Activated CD4-positive, alpha-beta T cell treated with anti-CD3 and anti-CD28 coated beads for 36 hours (primary cell): ENCODE measurements at regions not wholly inside any gene's neighbourhood (a gene's known extent, or its start where the extent isn't known, plus 50 kb on each side); places are given as distances from the start of the nearest gene placed in this dataset.

Source experiments
- ATAC-seq: fragments of 200-7000 bp; cut with Tn5 transposase; one replicate; pipeline ENCODE4 v1.10.0; 2021; ENCODE audit warnings: mild to moderate bottlenecking, moderate library complexity
- CTCF ChIA-PET: fragments of 350-600 bp; sonication (Branson Sonifier 250); formaldehyde crosslinking; loops from one replicate; lab custom pipeline; 2021; ENCODE audit warnings: antibody characterized with exemption; lab: Charles Lee
- POLR2A ChIA-PET: fragments of 350-600 bp; sonication (Branson Sonifier 250); formaldehyde crosslinking; loops from one replicate; lab custom pipeline; 2021; ENCODE audit warnings: antibody characterized with exemption, inconsistent platforms; lab: Charles Lee
- DNase-seq: peaks from one replicate; pipeline ENCODE4 v3.0.0-alpha.2; 2020
- H3K27ac Mint-ChIP-seq: one replicate; pipeline ENCODE4 v1.8.0; 2021; ENCODE audit warnings: mixed read lengths
- H3K27me3 Mint-ChIP-seq: one replicate; pipeline ENCODE4 v1.8.0; 2021; ENCODE audit warnings: mixed read lengths
- H3K36me3 Mint-ChIP-seq: one replicate; pipeline ENCODE4 v1.8.0; 2021; ENCODE audit warnings: low read depth, mixed read lengths
- H3K4me1 Mint-ChIP-seq: one replicate; pipeline ENCODE4 v1.8.0; 2021; ENCODE audit warnings: mixed read lengths
- H3K4me3 Mint-ChIP-seq: one replicate; pipeline ENCODE4 v1.8.0; 2021; ENCODE audit warnings: mild to moderate bottlenecking, moderate library complexity, mixed read lengths
- H3K9me3 Mint-ChIP-seq: one replicate; pipeline ENCODE4 v1.8.0; 2021; ENCODE audit warnings: low read depth, mixed read lengths
- intact Hi-C, 2 experiments: fragments of 100-400 bp; cut with DNase I in 1 of 2; cut with micrococcal nuclease in 1 of 2; formaldehyde crosslinking; loops; one replicate each; pipeline versions ENCODE4 v1.14.2 to v1.15.1; 2022 to 2024; cut with DNase I, micrococcal nuclease

GRCh38 chr4:15130441-15130840 lies 128.2 kb downstream of the CPEB2 start:
- Mint-ChIP-seq H3K27ac (no peak overlapping the region), H3K9me3 (peaks cover 6% of the 10 kb centered on the region), H3K4me1 (peaks cover 2% of the 10 kb centered on the region), H3K4me3 (no peak overlapping the region), H3K27me3 (peaks cover 16% of the 10 kb centered on the region), H3K36me3 (no peaks in the 10 kb centered on the region)
- ATAC-seq, result no peak
- intact Hi-C loops, result no loop called here
- DNase-seq, result no peak
- CTCF ChIA-PET, result interaction anchor here (0.6 to 0.8 kb wide), 2 partner anchors 37 to 66 kb away, joined by 3 to 4 read pairs; no protein-coding TSS in a partner anchor
- POLR2A ChIA-PET, result no interaction called here

GRCh38 chr4:15131551-15131950 lies 129.3 kb downstream of the CPEB2 start:
- H3K4me3 Mint-ChIP-seq, result no peak overlapping the region
- ChIA-PET POLR2A (no interaction called here), CTCF (interaction anchor here (0.6 kb wide), 1 partner anchor 365 kb away, joined by 3 read pairs; no protein-coding TSS in a partner anchor)
- H3K4me1 Mint-ChIP-seq, result peaks cover 2% of the 10 kb centered on the region
- no peak overlapping the region for H3K27ac Mint-ChIP-seq
- peaks cover 16% of the 10 kb centered on the region for H3K27me3 Mint-ChIP-seq
- intact Hi-C loops, result no loop called here
- H3K9me3 Mint-ChIP-seq, result peaks cover 9% of the 10 kb centered on the region
- no peaks in the 10 kb centered on the region for H3K36me3 Mint-ChIP-seq
- DNase-seq, result no peak
- ATAC-seq, result no peak

- peaks cover 16% of the 10 kb centered on the region for H3K27me3 Mint-ChIP-seq
- no peak overlapping the region for H3K27ac Mint-ChIP-seq
- intact Hi-C loops, result no loop called here
- POLR2A ChIA-PET, result interaction anchor here (0.5 kb wide), 1 partner anchor 13 kb away, joined by 3 read pairs; no protein-coding TSS in a partner anchor
- peaks cover 2% of the 10 kb centered on the region for H3K4me1 Mint-ChIP-seq
- ATAC-seq, result no peak
- DNase-seq, result no peak
- no peak overlapping the region for H3K4me3 Mint-ChIP-seq
- peaks cover 17% of the 10 kb centered on the region for H3K9me3 Mint-ChIP-seq
- H3K36me3 Mint-ChIP-seq, result no peaks in the 10 kb centered on the region
- CTCF ChIA-PET, result no interaction called here
Observed at GRCh38 chr4:15132739-15133138, 130.5 kb downstream of the CPEB2 start.

- no peak overlapping the region for H3K27ac Mint-ChIP-seq
- ATAC-seq, result no peak
- no peak overlapping the region for H3K4me3 Mint-ChIP-seq
- no peak for DNase-seq
- CTCF ChIA-PET, result no interaction called here
- intact Hi-C loops, result no loop called here
- H3K4me1 Mint-ChIP-seq, result no peaks in the 10 kb centered on the region
- POLR2A ChIA-PET, result interaction anchor here (0.7 kb wide), 1 partner anchor 54 kb away, joined by 4 read pairs; no protein-coding TSS in a partner anchor
- peaks cover 9% of the 10 kb centered on the region for H3K27me3 Mint-ChIP-seq
- H3K9me3 Mint-ChIP-seq, result peaks cover 17% of the 10 kb centered on the region
- no peaks in the 10 kb centered on the region for H3K36me3 Mint-ChIP-seq
Observed at GRCh38 chr4:15139599-15139998, 137.3 kb downstream of the CPEB2 start.

- Mint-ChIP-seq H3K4me1 (no peaks in the 10 kb centered on the region), H3K4me3 (no peak overlapping the region), H3K27me3 (peaks cover 4% of the 10 kb centered on the region), H3K36me3 (no peaks in the 10 kb centered on the region), H3K27ac (no peak overlapping the region), H3K9me3 (peaks cover 4% of the 10 kb centered on the region)
- ChIA-PET POLR2A (no interaction called here), CTCF (interaction anchor here (0.7 kb wide), 1 partner anchor 610 kb away, joined by 3 read pairs; no protein-coding TSS in a partner anchor)
- intact Hi-C loops, result no loop called here
- ATAC-seq, result no peak
- no peak for DNase-seq
Observed at GRCh38 chr4:15142201-15142600, 139.9 kb downstream of the CPEB2 start.

GRCh38 chr4:15143551-15143950 lies 141.3 kb downstream of the CPEB2 start:
- intact Hi-C loops, result no loop called here
- peaks cover 5% of the 10 kb centered on the region for H3K27me3 Mint-ChIP-seq
- no peaks in the 10 kb centered on the region for H3K4me1 Mint-ChIP-seq
- no peak overlapping the region for H3K4me3 Mint-ChIP-seq
- ATAC-seq (no peak), DNase-seq (no peak)
- H3K36me3 Mint-ChIP-seq, result no peaks in the 10 kb centered on the region
- no peak overlapping the region for H3K27ac Mint-ChIP-seq
- H3K9me3 Mint-ChIP-seq, result no peaks in the 10 kb centered on the region
- POLR2A ChIA-PET, result no interaction called here
- CTCF ChIA-PET, result no interaction called here

GRCh38 chr4:15144249-15144966 lies 142.1 kb downstream of the CPEB2 start:
- no peak for ATAC-seq
- Mint-ChIP-seq H3K27ac (no peak overlapping the region), H3K27me3 (peaks cover 5% of the 10 kb centered on the region), H3K36me3 (no peaks in the 10 kb centered on the region), H3K9me3 (no peaks in the 10 kb centered on the region), H3K4me3 (no peak overlapping the region), H3K4me1 (no peaks in the 10 kb centered on the region)
- POLR2A ChIA-PET, result no interaction called here
- intact Hi-C loops, result no loop called here
- DNase-seq, result no peak
- CTCF ChIA-PET, result no interaction called here

GRCh38 chr4:15144967-15145295 lies 142.7 kb downstream of the CPEB2 start:
- peaks cover 5% of the 10 kb centered on the region for H3K27me3 Mint-ChIP-seq
- ATAC-seq (no peak), DNase-seq (no peak)
- H3K9me3 Mint-ChIP-seq, result no peaks in the 10 kb centered on the region
- CTCF ChIA-PET, result no interaction called here
- no peak overlapping the region for H3K4me3 Mint-ChIP-seq
- H3K27ac Mint-ChIP-seq, result no peak overlapping the region
- POLR2A ChIA-PET, result no interaction called here
- intact Hi-C loops, result no loop called here
- H3K4me1 Mint-ChIP-seq, result no peaks in the 10 kb centered on the region
- H3K36me3 Mint-ChIP-seq, result no peaks in the 10 kb centered on the region

- H3K27ac Mint-ChIP-seq, result no peak overlapping the region
- ATAC-seq (no peak), DNase-seq (no peak)
- POLR2A ChIA-PET, result no interaction called here
- no peaks in the 10 kb centered on the region for H3K36me3 Mint-ChIP-seq
- CTCF ChIA-PET, result interaction anchor here (0.7 kb wide), 1 partner anchor 90 kb away, joined by 3 read pairs; no protein-coding TSS in a partner anchor
- no peaks in the 10 kb centered on the region for H3K4me1 Mint-ChIP-seq
- no peak overlapping the region for H3K4me3 Mint-ChIP-seq
- intact Hi-C loops, result no loop called here
- peaks cover 5% of the 10 kb centered on the region for H3K27me3 Mint-ChIP-seq
- no peaks in the 10 kb centered on the region for H3K9me3 Mint-ChIP-seq
Observed at GRCh38 chr4:15145709-15146108, 143.4 kb downstream of the CPEB2 start.

- no peak overlapping the region for H3K4me3 Mint-ChIP-seq
- DNase-seq, result no peak
- peaks cover 7% of the 10 kb centered on the region for H3K27me3 Mint-ChIP-seq
- ChIA-PET POLR2A (interaction anchor here (0.5 kb wide), 1 partner anchor 1557 kb away, joined by 7 read pairs; no protein-coding TSS in a partner anchor), CTCF (no interaction called here)
- intact Hi-C loops, result no loop called here
- H3K36me3 Mint-ChIP-seq, result no peaks in the 10 kb centered on the region
- no peak for ATAC-seq
- H3K27ac Mint-ChIP-seq, result no peak overlapping the region
- no peaks in the 10 kb centered on the region for H3K9me3 Mint-ChIP-seq
- no peaks in the 10 kb centered on the region for H3K4me1 Mint-ChIP-seq
Observed at GRCh38 chr4:15147714-15148113, 145.4 kb downstream of the CPEB2 start.

GRCh38 chr4:15148199-15148598 lies 145.9 kb downstream of the CPEB2 start:
- intact Hi-C loops, result no loop called here
- Mint-ChIP-seq H3K4me3 (no peak overlapping the region), H3K27me3 (peaks cover 7% of the 10 kb centered on the region), H3K9me3 (no peaks in the 10 kb centered on the region), H3K4me1 (no peaks in the 10 kb centered on the region), H3K36me3 (no peaks in the 10 kb centered on the region), H3K27ac (no peak overlapping the region)
- ATAC-seq (no peak), DNase-seq (no peak)
- POLR2A ChIA-PET, result no interaction called here
- CTCF ChIA-PET, result no interaction called here

- H3K27ac Mint-ChIP-seq, result no peak overlapping the region
- no peaks in the 10 kb centered on the region for H3K36me3 Mint-ChIP-seq
- intact Hi-C loops, result no loop called here
- ChIA-PET POLR2A (no interaction called here), CTCF (no interaction called here)
- H3K9me3 Mint-ChIP-seq, result no peaks in the 10 kb centered on the region
- H3K27me3 Mint-ChIP-seq, result peaks cover 7% of the 10 kb centered on the region
- no peak overlapping the region for H3K4me3 Mint-ChIP-seq
- H3K4me1 Mint-ChIP-seq, result no peaks in the 10 kb centered on the region
- DNase-seq (no peak), ATAC-seq (no peak)
Observed at GRCh38 chr4:15148691-15149090, 146.4 kb downstream of the CPEB2 start.
